GM12878 (cell line): ENCODE measurements at regions not wholly inside any gene's neighbourhood (a gene's known extent, or its start where the extent isn't known, plus 50 kb on each side); places are given as distances from the start of the nearest gene placed in this dataset.

Source experiments
- CEBPZ ChIP-seq: fragments of 150-350 bp; IDR thresholded peaks from 2 replicates; pipeline ENCODE4 v1.6.1; 2016; ENCODE audit warnings: low read depth, low read length
- CTCF ChIP-seq, 3 experiments: IDR thresholded peaks in 2 of 3; conservative IDR thresholded peaks in 1 of 3; 2 replicates each; pipeline ENCODE4 v1.5.1; 2011; ENCODE audit warnings: low read depth in 3 of 3, low read length in 3 of 3, mild to moderate bottlenecking in 3 of 3, control low read depth in 2 of 3, moderate library complexity in 2 of 3, inconsistent platforms in 1 of 3, mixed read lengths in 1 of 3; ENCODE audit not compliant: control insufficient read depth in 2 of 3, insufficient read depth in 1 of 3; ENCODE audit errors: extremely low read depth in 1 of 3
- HDAC6 ChIP-seq: fragments of 200-600 bp; sonication (generic); IDR thresholded peaks from one replicate; pipeline ENCODE4 v1.8.0; 2017; ENCODE audit warnings: antibody characterized with exemption; ENCODE audit not compliant: unreplicated experiment
- MAX ChIP-seq: IDR thresholded peaks from 2 replicates; pipeline ENCODE4 v1.6.1; 2012; ENCODE audit warnings: low read depth, low read length, improper control_type of control experiment
- TAF1 ChIP-seq: IDR thresholded peaks from 2 replicates; pipeline ENCODE4 v1.6.1; 2011; ENCODE audit warnings: mild to moderate bottlenecking, low read depth, low read length, borderline replicate concordance
- TARDBP ChIP-seq: IDR thresholded peaks from 2 replicates; pipeline ENCODE4 v1.6.1; 2016; ENCODE audit warnings: borderline replicate concordance
- USF2 ChIP-seq: IDR thresholded peaks from 2 replicates; pipeline ENCODE4 v1.6.1; 2011; ENCODE audit warnings: low read depth, low read length, improper control_type of control experiment, borderline replicate concordance
- ZBTB40 ChIP-seq: fragments of 450-650 bp; IDR thresholded peaks from 2 replicates; pipeline ENCODE4 v1.6.1; 2016; ENCODE audit warnings: mild to moderate bottlenecking, moderate library complexity, borderline replicate concordance

GRCh38 chr17:77296769-77297409 is 156.1 kb downstream of the SEC14L1 start:
- TF ChIP-seq TAF1 (no peak), ZBTB40 (no peak), TARDBP (no peak), HDAC6 (no peak), MAX (no peak), CTCF (IDR thresholded peaks at IDR 0.05 in 2 of 3, conservative IDR thresholded peaks at IDR 0.05 in 1 of 3; ENCODE audit: control insufficient read depth in 2 of 3, extremely low read depth in 1 of 3, insufficient read depth in 1 of 3, low read depth in 3 of 3, low read length in 3 of 3) (no peak), USF2 (no peak), CEBPZ (no peak)
